Hematopoietic multipotent progenitor cell treated with erythropoietin and hydrocortisone succinate and interleukin-3 and kit ligand, for 17 days (in vitro differentiated cells): ENCODE measurements at regions not wholly inside any gene's neighbourhood (a gene's known extent, or its start where the extent isn't known, plus 50 kb on each side); places are given as distances from the start of the nearest gene placed in this dataset.
"Not testable (repeated sequence)": the region's sequence is repeated elsewhere in the genome, so short reads cannot be mapped to it uniquely, and the experiment has no call there.

Experiments used
- DNase-seq: peaks from one replicate; pipeline ENCODE4 v3.0.0-alpha.2; 2015; ENCODE audit warnings: low spot score

DNA sequence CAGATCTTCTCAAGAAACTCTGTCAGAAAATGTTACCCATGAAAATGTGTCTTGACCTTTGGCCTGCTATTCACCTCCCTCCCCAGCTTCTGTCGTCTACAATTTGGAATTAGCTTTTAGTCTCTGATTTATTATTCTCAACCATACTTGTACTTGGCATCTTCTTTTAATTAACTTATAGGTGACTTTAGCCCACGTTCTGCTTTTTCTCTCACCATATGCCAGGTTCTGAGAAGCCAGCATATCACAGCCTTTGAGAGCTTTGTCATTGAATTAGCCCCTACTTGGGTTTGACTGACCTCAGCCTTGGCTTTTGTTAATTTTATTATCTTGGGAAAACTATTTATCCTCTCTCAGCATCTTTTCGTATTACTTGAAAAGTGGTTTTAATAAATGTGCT, 355.9 kb downstream of the OXSM start:
- no peak for DNase-seq

DNA sequence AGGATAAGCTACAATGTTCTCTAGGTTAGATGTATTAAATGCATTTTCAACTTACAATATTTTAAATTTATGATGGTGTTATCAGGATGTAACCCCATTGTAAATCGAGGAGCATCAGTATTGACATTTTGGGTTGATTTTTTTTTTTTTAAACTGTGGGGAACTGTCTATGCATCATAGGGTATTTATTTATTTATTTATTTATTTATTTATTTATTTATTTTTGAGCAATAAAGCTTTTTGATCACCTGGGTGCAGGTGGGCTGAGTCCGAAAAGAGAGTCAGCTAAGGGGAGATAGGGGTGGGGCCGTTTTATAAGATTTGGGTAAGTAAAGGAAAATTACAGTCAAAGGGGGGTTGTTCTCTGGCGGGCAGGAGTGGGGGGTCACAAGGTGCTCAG, 367.5 kb downstream of the OXSM start:
- DNase-seq: not testable (repeated sequence)

DNA sequence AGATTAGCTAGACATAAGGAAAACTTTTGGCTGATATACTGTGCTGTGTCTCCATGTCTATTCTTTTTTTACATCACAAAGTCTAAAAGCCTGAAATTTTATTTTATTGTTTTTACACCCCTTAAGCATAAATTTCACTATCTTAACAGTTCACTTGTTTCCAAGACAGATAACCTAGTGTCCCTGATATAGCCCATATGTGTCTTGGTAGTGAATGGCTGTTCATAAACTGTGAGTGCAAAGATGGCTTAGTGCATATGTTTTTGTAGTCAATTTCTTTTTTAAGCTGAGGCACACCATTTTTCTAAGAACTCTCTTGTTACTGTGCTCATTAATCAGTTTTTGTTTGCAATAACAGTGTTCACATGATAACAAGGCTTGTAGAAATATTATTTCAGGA, 381.1 kb downstream of the OXSM start:
- no peak for DNase-seq

DNA sequence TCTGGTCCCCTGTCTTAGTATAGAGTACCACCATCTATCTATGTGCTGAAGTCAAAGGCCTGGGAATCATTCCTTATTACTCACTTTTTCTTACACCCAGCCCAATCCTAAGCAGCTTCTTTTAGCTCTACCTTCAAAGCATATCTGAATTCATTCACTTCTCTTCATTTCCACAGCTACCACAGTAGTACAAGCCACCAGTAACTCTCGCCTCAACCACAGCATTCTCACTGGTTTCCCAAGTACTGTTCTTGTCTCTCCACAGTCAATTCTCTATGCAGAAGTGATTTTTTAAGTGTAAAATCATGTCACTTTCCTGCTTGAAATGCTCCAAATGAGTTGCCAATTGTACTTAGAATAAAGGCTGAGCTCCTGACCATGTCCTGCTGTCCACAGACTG, 401.7 kb downstream of the OXSM start:
- no peak for DNase-seq

DNA sequence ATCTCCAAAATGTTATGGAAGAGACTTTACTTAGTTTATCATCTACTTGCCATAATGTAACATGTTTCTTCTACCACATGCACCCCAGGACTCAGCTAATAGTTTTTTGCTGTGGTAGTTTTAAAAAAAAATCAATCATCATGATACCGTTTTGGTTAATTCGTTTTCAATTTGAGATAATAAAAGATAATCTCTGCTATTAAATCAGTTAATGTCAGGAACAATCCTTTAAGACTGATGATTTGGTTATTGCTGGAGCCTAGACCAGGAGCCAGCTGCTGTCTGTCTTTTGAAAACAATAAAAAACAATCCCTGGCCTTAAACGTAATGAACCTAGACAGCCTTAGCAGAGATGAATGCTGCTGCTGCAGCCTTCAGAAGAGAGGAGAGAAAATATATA, 403.7 kb downstream of the OXSM start:
- no peak for DNase-seq

DNA sequence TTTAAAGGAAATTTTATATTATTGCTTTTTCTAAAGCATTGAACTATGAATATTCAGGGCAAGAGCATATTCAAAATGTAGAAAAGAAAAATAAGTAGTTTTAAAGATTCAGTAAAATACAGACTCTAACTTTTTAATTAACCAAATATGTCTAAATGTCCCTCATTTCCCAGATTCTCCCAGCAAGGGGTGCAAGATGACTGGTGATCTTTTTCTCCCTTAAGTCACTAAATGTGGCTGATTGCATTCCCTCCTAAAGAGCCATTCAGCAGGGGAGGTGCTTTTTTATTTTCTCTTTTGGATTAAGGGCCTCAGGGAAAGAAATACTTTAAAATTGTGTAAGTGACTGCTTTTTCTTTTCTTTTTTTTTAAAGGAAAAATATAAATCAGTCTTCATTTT, 406.9 kb downstream of the OXSM start:
- no peak for DNase-seq

DNA sequence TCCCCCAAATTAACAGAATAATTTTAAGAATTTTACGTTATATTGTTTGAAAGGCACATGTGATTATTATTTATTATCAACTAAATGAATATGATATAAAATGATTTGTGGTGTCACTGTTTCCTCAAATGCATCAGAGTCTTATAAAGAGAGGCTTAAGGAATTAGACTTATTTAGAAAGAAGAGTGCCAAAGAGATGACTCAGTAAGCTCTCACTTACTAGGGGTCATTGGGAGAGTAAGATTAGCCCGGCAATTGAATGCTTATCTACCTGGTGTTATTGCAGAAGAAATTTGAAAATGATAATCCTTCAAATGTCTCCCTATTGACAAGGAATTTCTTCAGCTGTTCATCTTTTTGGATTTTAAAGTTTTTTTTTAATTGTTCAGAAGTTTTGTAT, 408.7 kb downstream of the OXSM start:
- no peak for DNase-seq

DNA sequence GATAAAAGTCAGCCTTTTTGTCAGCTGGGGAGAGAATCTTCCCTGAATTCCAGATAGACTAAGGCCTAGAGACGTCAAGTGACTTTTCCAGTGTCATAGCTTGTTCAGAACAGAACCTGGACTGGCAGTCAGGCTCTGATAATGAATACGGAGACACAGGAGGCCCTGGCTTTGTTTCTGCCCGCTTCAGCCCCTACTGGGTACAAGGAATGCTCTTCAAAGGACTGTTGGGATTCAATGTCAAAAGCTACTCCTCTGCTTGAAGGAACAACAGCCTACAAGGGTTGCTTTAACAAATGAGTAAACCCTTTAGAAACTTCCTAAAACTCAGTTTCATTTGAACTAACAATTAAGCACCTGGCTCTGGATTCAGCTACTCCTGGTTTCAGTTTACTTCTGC, 412.3 kb downstream of the OXSM start:
- no peak for DNase-seq

DNA sequence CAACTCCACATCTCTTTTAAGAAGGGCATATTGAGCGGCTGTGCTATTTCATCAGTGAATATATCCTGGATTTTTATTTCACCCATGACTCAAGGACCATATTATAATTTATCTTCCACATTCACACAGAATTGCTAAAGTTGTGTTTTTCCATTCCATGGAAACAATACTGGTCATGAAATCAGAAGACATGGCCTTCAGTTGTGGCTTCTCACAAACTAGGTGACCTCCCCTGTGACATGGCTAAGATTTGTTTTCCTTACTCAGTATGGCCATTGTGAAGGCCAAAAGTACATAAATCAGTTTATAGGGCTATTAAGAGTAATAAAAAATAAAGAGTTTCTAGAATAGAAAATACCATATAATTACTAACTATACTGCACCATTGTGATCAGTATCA, 415.6 kb downstream of the OXSM start:
- no peak for DNase-seq

DNA sequence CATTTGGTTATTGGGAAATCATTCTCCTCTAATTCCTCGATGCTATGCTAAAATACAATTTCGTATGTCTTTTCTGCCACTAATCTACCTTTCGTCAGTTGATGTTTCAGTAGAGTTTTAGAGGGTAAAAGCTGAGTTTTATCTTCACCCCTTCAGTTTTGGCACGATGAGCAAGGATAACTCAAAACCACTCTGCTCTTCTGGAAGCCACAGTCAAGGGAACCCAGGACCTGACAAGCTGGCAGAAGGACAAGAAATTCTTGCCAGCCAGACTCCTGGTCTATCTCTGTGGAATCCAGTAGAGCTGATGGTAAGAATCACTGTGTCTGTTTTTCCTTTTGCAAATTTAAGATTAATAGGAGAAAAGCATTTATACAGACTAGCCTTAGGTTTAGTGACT, 414.4 kb upstream of the LRRC3B start:
- DNase-seq: no peak

DNA sequence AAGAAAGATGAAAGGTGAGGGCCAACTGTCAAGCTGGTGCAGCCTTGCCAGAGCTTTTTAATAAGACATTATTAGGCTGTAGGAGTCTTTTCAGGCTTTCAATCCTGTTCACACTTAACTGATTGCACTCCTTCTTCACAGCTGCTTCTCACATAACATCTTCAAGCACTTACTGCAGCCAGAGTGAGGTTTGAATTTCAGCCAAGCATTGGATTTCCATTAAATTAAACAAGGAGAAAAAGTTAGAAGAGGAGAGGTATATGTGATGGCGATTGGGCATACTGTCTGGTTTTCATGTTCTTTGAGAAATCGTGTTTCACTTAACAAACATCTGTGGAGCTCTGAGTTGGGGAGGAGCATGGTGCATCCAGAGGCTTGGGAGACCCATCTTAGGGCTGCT, 392.8 kb upstream of the LRRC3B start:
- no peak for DNase-seq

DNA sequence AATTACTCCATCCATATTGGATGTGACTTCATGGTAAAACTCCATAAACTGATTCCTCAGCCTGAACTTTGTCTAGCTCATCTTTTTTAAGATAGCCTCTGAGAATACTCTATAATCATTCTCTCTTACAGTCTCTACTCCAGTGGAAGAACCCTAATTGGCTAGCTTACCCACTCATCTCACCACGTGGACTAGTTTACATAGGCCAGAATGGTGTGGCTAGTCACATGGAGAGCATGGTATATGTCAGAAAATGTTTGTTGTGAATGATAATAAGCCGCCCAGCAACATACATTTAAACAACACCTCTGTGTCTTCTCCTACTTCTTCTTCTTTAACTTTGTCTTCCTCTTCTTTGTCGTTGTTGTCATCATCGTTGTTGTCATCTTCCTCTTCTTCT, 389.2 kb upstream of the LRRC3B start:
- no peak for DNase-seq

DNA sequence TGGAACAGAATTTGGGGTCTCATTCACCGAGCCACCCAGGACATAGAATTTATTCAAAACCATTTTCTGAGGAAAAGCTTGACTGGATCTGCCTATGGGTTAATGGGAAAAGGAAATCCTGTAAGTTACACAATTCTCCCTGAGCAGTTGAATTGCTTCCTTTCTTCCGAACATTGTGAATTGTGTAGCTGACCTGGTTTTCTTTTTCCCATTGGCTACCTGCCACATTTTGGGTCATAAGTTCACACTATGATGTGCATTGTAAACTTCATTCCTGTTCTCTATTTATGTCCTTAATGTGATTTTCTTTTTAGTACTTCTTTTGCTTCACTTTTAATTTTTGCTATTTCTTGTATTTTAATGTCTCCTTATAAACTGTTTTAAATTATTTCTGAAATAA, 386.0 kb upstream of the LRRC3B start:
- no peak for DNase-seq

DNA sequence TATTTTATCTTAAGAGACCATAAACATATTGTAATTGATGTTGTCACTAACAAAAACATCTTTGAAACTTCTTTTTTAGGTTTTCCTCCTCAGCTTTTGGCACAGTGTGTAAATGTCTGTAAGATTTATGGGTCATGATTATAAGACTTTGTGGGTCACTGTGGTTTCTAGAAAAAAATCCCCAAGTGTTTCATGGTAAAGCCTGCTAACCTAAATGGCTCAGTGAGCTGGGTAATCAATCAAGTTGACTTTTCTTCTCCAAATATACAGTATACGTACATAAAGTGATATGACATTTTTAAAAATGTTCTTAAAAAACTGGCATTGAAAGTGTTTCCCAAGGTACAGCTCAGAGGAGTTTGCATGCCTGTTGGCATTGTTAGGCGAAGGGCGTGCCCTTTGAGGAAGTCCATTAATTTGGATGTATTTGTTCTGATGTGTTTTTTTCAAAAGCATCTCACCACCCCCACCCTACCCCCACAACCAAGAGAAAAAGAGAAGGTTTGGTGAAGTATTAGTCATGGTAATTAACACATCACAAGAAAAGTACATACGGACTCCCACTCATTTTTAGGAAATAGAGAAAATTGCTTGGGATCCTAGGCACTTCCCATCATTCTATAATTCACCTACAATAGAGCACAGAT, 385.4 kb upstream of the LRRC3B start:
- DNase-seq: no peak

DNA sequence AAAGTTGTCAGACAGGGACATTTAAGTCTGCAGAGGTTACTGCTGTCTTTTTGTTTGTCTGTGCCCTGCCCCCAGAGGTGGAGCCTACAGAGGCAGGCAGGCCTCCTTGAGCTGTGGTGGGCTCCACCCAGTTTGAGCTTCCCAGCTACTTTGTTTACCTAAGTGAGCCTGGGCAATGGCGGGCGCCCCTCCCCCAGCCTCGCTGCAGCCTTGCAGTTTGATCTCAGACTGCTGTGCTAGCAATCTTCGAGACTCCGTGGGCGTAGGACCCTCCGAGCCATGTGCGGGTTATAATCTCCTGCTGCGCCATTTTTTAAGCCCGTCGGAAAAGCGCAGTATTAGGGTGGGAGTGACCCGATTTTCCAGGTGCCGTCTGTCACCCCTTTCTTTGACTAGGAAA, 378.0 kb upstream of the LRRC3B start:
- DNase-seq: not testable (repeated sequence)

DNA sequence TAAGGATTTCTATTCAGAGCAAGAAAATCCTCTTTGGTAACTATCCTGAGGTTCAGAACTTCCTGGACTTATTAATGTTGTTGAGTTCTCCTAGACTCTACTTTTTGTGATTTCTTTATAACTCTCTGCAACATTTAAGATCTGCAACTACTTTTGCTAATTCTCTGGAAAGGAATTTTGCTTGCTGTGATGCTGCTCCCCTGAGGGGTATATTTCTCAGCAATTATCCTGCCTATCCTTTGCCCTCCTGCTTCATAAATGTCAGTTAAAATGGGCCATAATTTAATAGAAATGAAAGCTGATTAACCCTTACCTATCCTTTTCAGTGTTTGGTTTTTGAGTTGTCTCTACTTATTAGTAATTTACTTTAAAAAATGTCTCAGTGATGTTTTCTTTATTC, 377.3 kb upstream of the LRRC3B start:
- no peak for DNase-seq

DNA sequence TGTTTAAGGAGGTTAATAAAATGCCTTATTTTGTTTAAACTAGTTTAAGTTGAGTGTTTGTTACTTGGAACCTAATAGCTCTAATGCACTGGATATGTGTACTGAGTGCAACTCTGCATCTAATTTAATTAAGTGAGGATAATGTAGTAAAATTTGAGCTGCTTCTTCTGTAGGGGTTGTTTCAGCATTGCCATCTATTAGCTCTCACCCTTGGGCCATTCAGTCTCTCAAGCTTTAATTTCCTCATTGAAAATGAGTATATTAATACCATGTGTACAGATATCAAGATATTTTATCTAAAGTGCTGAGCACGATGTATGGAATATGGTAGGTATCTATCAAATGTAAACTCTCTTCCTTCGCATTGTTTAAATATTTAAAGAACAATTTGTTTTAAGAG, 375.7 kb upstream of the LRRC3B start:
- no peak for DNase-seq

DNA sequence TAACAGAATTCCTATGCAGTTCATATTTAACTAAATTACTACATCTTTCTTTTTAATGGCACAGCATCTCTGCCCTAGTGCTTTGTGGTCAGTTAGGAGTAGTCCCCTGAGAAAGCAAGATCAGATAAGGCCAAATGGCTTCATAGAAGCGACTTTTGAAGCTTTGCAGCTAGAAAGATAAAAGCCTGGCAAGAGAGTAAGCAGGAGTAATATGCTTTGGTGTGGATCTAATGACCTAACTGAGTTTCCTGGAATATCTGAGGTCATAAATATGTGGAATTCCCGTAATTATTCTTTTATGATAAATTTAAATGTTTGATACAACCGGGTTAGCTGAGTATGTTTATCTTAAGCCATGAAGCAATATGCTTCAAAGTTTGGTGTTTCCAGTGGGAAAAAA, 374.9 kb upstream of the LRRC3B start:
- no peak for DNase-seq

DNA sequence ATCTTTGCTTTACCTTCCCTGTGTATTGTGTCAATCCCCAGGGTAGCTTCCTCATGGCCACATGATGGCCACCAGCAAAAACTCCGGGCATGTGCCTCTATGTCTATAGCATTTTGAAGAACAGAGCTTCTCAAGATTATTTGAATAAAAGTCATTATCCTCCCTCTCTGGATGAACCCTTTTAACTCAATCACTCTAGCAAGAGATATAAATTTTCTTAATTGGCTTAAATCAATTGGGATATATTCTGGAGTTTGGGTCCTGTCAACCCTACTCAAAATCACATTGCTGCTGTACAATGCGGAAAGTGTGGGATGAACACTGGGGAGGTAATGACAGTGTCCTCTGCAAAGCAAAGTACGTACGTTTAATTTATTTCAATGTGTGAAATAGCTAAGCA, 370.6 kb upstream of the LRRC3B start:
- no peak for DNase-seq

DNA sequence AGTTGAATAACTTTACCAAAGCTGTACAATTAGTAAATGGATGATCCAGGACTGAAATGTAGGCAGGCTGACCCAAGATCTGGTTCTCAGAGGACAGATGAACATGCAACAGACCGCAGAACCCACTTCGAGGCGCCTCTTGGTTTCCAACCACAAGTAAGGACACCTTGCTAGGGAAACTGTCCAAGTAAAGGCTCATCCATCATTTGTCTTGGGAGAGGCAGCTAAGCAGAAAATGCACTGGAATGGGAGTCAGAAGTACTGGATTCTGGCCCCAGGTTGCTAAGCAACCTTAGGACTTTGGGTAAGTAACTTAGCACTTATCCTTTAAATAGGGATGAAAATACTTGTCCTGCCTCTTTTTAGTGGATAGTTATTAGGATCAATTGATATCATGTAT, 366.3 kb upstream of the LRRC3B start:
- no peak for DNase-seq

DNA sequence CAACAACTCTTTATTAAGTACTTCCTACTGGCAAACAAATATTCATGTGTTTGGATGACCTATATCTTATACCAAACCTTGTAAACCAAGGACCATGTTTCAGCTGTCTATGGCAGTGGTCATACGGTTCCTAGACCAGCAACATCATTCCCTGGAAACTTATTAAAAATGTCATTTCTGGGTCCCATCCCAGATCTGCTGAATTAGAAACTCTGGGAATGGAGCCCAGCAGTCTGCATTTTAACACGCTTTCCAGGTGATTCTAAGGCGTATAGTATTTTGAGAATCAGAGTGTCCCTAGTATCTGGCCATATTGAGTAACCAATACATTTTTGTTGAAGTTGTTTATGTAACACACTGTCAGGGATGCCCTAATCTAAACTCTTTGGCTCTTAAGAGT, 363.4 kb upstream of the LRRC3B start:
- no peak for DNase-seq

DNA sequence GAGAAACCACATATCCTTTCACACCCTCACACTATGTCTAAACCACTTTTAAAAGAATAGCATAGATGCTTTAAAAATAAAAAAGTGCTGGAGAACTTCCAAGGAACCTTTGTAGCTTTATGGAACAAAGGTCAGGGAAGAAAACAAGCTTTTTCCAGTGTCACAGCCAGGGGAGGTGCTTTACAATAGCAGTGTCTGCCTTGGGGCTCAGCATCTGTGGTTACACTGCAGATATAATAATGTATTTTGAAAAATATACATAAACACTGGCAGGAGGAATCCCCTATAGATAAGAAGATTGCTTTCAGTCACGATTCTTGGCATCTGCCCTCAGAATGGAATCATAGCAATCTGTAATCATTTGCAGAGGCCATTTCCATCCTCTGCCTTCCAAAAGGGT, 362.4 kb upstream of the LRRC3B start:
- DNase-seq: no peak

DNA sequence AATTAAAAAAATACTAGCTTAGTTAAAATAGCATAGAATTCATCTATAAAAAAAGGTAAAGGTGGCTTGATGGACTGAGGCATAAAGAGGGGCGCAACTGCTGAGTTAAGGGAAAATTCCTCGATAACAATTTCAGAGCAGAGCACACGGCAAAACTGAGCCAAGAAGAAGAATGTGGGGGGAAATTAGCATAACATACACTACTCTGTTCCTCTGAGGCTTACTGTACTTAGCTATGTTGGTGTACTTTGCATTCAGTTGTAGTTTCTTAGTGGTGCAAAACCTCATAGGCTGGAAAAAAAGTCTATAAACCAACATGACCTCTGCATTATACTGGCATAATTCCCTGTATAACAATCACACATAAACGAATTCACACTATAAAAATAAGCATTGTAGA, 357.9 kb upstream of the LRRC3B start:
- DNase-seq: no peak

DNA sequence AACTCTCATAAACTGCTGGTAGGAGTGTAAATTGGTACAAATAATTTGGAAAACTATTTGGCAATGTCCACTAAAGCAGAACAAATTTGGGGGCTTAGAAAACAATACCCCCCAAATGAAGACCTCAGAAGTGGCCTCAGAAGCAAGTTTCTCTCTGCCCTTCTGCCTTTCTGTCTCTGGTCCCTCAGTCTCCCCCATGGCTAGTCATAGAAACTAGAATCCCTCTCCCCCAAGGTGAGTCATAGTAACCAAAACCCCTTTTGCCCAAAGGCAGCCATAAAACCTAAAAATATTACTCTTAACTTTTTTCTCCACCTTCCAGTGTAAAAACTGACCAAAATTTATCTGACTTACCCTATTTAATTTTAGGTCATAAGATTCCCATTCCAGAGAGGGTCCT, 350.7 kb upstream of the LRRC3B start:
- DNase-seq: no peak

DNA sequence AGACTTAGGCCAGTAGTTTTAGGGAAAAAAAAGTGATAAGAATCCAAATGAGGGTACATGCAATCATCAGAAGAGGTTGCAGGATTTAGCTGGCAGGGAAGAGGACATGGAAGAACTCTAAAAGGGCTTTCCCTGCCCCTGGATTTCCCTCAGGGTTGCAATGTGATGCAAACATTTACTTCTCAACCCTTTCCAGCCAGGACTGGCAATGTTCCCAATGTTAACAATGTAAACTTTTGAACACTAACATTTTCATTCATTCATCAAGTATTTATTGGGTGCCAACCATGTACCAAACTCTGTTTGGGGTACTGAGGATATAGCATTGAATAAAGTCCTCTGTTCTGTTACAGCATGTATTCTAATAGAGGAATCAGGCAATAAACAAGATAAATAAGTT, 349.4 kb upstream of the LRRC3B start:
- no peak for DNase-seq
